ENCODE measurements at regions not wholly inside any gene's neighbourhood (a gene's known extent, or its start where the extent isn't known, plus 50 kb on each side); places are given as distances from the start of the nearest gene placed in this dataset.

GRCh38 chr1:192474080-192474683, 101.4 kb upstream of the RGS1 start:
- TF ChIP-seq CTCF (IDR thresholded peaks at IDR 0.05) (peak; percentile 75), EZH2 (IDR thresholded peaks at IDR 0.05) (no peak)
